Activated naive CD8-positive, alpha-beta T cell treated with anti-CD3 and anti-CD28 coated beads, Interleukin-2, amount 50 U/mL, for 16 hours (primary cell): ENCODE measurements at regions not wholly inside any gene's neighbourhood (a gene's known extent, or its start where the extent isn't known, plus 50 kb on each side); places are given as distances from the start of the nearest gene placed in this dataset.
"Not testable (repeated sequence)": the region's sequence is repeated elsewhere in the genome, so short reads cannot be mapped to it uniquely, and the experiment has no call there.

Experiments used
- DNase-seq: peaks from one replicate; pipeline ENCODE4 v3.0.0-alpha.2; 2020; ENCODE audit warnings: low read depth, low spot score

DNA sequence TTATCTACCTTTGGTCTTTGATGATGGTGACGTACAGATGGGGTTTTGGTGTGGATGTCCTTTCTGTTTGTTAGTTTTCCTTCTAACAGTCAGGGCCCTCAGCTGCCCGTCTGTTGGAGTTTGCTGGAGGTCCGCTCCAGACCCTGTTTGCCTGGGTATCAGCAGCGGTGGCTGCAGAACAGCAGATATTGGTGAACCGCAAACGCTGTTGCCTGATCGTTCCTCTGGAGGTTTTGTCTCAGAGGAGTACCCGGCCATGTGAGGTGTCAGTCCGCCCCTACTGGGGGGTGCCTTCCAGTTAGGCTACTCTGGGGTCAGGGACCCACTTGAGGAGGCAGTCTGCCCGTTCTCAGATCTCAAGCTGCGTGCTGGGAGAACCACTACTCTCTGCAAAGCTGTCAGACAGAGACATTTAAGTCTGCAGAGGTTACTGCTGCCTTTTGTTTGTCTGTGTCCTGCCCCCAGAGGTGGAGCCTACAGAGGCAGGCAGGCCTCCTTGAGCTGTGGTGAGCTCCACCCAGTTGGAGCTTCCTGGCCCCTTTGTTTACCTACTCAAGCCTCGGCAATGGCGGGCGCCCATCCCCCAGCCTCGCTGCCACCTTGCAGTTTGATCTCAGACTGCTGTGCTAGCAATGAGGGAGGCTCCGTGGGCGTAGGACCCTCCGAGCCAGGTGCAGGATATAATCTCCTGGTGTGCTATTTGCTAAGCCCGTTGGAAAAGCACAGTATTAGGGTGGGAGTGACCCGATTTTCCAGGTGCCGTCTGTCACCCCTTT is 68.5 kb upstream of the ECI2 start:
- DNase-seq: not testable (repeated sequence)

DNA sequence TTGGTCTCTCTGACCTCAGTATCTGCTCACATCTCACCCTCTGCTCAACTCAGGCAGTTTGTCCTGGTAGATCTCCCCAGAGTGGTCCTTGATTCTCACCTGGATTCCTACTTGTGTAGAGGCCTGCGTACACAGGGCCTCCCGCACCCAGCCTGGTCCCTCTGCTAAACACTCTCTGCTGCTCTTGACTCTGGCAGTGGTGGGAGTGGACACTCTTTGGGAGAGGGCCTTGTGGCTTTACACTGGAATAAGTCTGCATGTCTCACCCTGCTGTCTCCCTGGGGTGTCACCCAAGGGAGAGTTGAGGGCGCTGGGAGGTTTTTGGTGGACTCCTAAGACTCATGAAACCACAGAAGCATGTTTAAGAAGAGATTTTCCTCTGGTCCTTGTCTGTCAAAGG is 57.3 kb upstream of the ECI2 start:
- no peak for DNase-seq

DNA sequence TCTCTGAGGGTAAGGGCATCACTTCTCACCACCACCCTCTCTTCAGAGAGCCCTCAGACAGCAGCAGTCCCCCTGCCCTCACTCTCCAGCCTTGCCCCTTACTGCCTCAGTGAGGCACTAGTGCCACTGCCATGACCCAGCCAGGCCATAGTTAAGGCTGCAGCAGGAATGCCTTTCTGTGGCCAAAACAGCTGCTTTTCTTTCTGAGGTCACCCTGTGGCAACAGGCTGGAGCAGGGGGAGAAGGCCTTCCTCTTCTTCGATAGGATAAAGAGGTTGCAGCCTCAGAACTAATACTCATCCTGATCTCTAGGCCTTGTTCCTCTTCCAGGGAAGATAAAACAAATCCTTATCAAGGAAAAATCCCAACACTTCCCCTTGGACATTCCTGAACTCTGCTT is 56.8 kb upstream of the ECI2 start:
- DNase-seq: no peak

DNA sequence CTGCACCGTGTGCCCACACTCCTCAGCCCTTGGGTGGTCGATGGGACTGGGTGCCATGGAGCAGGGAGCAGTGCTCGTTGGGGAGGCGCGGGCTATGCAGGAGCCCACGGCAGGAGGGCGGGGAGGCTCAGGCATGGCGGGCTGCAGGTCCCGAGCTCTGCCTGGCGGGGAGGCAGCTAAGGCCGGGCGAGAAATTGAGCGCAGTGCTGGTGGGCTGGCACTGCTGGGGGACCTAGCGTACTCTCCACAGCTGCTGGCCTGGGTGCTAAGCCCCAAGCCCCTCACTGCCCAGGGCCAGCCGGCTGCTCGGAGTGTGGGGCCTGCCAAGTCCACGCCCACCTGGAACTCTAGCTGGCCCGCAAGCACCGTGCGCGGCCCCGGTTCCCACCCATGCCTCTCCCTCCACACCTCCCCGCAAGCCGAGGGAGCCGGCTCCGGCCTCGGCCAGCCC is 55.9 kb upstream of the ECI2 start:
- DNase-seq: no peak

DNA sequence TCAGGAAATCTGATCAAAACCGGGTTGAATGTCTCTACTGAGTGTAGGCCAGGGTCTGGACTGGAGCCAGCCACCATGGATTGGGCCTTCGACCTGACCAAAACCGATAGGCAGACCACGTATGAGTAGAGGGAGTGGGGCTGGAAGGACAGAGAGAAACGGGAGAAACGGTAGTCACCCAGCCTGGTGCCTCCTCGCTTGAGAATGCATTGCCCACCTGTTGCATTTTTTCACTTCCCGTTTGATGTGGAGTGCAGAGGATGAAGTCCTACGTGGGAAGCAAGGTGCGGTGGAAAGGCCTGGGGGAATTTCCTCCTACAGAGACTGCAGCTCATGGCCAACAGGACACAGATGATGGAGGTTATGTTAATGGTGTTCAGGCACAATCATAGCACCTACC is 53.9 kb upstream of the ECI2 start:
- DNase-seq: no peak

DNA sequence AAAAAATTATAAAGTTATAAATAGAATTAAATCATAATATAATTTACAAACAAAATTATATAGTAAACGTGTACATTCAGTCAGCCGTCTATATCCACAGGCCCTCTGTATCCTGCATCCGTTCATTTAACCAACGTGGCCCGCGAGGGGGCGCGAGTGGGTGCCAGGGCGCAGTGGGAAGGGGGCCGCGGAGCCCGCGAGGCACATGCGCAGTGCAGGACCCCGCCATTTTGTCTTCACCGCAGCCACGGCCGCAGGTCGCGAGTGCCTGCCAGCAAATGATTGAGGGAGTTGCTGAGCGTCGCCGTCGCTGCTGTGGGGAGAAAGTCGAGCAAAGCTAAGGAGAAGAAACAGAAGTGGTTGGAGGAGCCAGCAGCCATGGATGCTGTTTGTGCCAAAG is 53.4 kb upstream of the ECI2 start:
- DNase-seq: no peak

DNA sequence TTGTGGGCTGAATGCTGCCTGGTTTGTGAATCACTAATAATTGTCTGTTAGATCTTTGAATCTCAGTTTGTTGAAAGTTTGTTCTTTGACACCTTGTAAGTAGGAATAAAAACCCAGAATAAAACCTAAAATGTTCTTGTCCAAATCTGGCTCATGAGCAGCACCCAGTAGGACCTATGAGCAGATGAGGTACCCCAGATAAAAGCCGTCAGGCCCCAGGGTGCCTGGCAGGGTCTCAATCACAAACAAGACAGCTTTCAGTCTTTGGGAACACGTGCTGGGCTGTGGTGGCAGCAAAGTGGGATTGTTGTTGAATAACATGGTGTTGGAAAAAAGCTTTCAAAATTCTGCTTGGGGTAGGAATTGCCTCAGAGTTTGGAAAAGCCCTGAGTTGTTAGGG is 52.1 kb upstream of the ECI2 start:
- no peak for DNase-seq

DNA sequence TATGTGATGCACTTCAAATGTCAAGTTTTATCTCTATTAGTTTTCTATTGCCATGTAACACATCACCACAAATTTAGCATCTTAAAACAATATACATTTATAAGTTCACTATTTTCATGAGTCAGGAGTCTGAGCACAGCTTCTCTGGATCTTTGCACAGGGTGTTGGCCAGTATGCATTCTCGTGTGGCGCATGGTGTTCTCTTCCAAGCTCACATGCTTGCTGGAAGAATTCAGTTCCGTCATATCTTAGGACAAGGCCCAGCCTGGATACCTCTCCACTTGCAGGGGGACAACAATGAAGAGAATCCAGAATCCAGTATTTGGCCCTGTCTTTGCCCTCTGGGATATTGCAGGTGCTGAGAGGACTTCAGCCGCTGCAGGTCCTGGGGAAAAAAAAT is 51.0 kb upstream of the ECI2 start:
- DNase-seq: no peak

DNA sequence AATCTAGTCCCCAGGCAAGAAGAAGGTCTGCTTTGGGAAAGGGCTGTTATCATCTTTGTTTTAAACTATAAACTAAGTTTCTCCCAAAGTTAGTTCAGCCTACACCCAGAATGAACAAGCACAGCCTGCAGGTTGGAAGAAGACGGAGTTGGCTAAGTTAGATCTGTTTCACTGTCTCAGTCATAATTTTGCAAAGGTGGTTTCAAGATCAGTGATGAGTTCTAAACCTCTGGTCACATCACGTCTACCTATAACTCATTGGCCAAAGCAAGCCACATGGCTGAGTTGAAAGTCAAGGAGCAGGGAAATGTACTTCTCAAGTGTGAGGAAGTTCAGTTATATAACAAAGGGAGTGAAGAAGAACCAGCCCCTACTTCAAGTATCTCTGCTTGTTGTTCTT is 50.5 kb upstream of the ECI2 start:
- DNase-seq: no peak

DNA sequence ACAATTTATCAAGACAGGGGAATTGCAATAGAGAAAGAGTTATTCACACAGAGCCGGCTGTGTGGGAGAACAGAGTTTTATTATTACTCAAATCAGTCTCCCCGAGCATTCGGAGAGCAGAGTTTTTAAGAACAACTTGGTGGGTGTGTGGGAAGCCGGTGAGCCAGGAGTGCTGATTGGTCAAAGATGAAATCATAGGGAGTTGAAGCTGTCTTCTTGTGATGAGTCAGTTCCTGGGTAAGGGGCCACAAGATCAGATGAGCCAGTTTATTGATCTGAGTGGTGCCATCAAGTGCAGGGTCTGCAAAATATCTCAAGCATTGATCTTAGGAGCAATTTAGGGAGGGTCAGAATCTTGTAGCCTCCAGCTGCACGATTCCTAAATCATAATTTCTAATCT is 50.0 kb upstream of the ECI2 start:
- DNase-seq: no peak
